ENCODE measurements at regions not wholly inside any gene's neighbourhood (a gene's known extent, or its start where the extent isn't known, plus 50 kb on each side); places are given as distances from the start of the nearest gene placed in this dataset.

- ChIA-PET POLR2A (no interaction called here), CTCF (ENCODE audit: low intra/inter-chr PET ratio) (no interaction called here)
- intact Hi-C loops (cut with micrococcal nuclease) (loop anchor here (10.0 kb wide), 1 partner anchor 219 kb away; no protein-coding TSS in a partner anchor), in situ Hi-C loops (cut with MboI) (loop anchor here (10.0 to 25.0 kb wide), 2 partner anchors 746 to 1009 kb away; no protein-coding TSS in a partner anchor)
- ATAC-seq (no peak), FAIRE-seq (no peak), DNase-seq (ENCODE audit: extremely low read depth in 1 of 4, low spot score in 3 of 4) (no peak)
- Histone ChIP-seq H3K27ac (ENCODE audit: extremely low read depth, low read depth, low read length) (no peak overlapping the region), H3K36me3 (ENCODE audit: control insufficient read depth, insufficient read depth, low read length) (no peaks in the 10 kb centered on the region), H4K20me1 (replicated peaks; ENCODE audit: control insufficient read depth, insufficient read depth, low read length) (no peaks in the 10 kb centered on the region; the same call in 1 of the 2 replicates), H3K9ac (ENCODE audit: insufficient read depth in 1 of 2, low read depth in 2 of 2, low read length in 2 of 2) (no peak overlapping the region), H3K79me2 (ENCODE audit: control insufficient read depth, insufficient read depth, low read length) (no peaks in the 10 kb centered on the region), H3K4me2 (ENCODE audit: insufficient read depth, low read length) (no peak overlapping the region), H3K27me3 (ENCODE audit: control insufficient read depth in 2 of 2, insufficient read depth in 2 of 2, low read length in 2 of 2) (peaks cover 2 to 32% of the 10 kb centered on the region in 2 experiments; a peak in 3 of 5 replicates), H3K4me3 (no peak overlapping the region), H2AFZ (ENCODE audit: low read depth, low read length) (no peak overlapping the region), H3K9me1 (ENCODE audit: control insufficient read depth, insufficient read depth, low read length) (no peaks in the 10 kb centered on the region), H3K4me1 (replicated peaks in 1 of 2; ENCODE audit: control insufficient read depth in 2 of 2, insufficient read depth in 2 of 2, low read length in 2 of 2) (peaks cover 0 to 1% of the 10 kb centered on the region in 2 experiments; a peak in 2 of 5 replicates), H3K9me3 (replicated peaks; ENCODE audit: control insufficient read depth, insufficient read depth, low read depth, low read length) (no peaks in the 10 kb centered on the region)
- WGBS (ENCODE audit: insufficient coverage, low coverage, missing lambda C conversion rate), result 0% methylated on average over 2 of the region's 2 CpGs
- BruUV-seq (replicated peaks), result no TSS peak
- TF ChIP-seq RBM15 (IDR thresholded peaks at IDR 0.05; ENCODE audit: insufficient read depth, low read length) (no peak), ZNF77 (CRISPR knock-in tag; IDR thresholded peaks at IDR 0.05) (no peak), KAT7 (CRISPR knock-in tag; IDR thresholded peaks at IDR 0.05; ENCODE audit: borderline replicate concordance) (no peak), HDAC8 (tag; IDR thresholded peaks at IDR 0.05) (no peak), MNT (conservative IDR thresholded peaks at IDR 0.05) (no peak), UBTF (IDR thresholded peaks at IDR 0.05; ENCODE audit: borderline replicate concordance in 1 of 2, low read depth in 2 of 2, low read length in 2 of 2) (no peak)
Measured at GRCh38 chr15:70483513-70483912, 279.8 kb downstream of the UACA start.
